IMR-90 (cell line): ENCODE measurements at regions not wholly inside any gene's neighbourhood (a gene's known extent, or its start where the extent isn't known, plus 50 kb on each side); places are given as distances from the start of the nearest gene placed in this dataset.

ENCODE experiments used
- BHLHE40 ChIP-seq: fragments of 150-350 bp; IDR thresholded peaks from 2 replicates; pipeline ENCODE4 v1.6.1; 2016; ENCODE audit warnings: mild to moderate bottlenecking, low read depth, low read length
- CEBPB ChIP-seq: IDR thresholded peaks from 2 replicates; pipeline ENCODE4 v1.6.1; 2012; ENCODE audit warnings: low read depth, low read length, improper control_type of control experiment
- MAFK ChIP-seq: IDR thresholded peaks from 2 replicates; pipeline ENCODE4 v1.6.1; 2012; ENCODE audit warnings: low read depth, low read length, improper control_type of control experiment
- MXI1 ChIP-seq: IDR thresholded peaks from 2 replicates; pipeline ENCODE4 v1.6.1; 2012; ENCODE audit warnings: low read depth, mild to moderate bottlenecking, low read length, moderate library complexity, borderline replicate concordance
- POLR2A ChIP-seq: IDR thresholded peaks from 2 replicates; pipeline ENCODE4 v1.6.1; 2012; ENCODE audit warnings: mild to moderate bottlenecking, low read depth, low read length
- RAD21 ChIP-seq: IDR thresholded peaks from 2 replicates; pipeline ENCODE4 v1.6.1; 2012; ENCODE audit warnings: low read length, improper control_type of control experiment
- RCOR1 ChIP-seq: IDR thresholded peaks from 2 replicates; pipeline ENCODE4 v1.6.1; 2012; ENCODE audit warnings: mild to moderate bottlenecking, low read length, improper control_type of control experiment; ENCODE audit not compliant: insufficient replicate concordance
- RFX5 ChIP-seq: IDR thresholded peaks from 2 replicates; pipeline ENCODE4 v1.8.0; 2012; ENCODE audit warnings: low read depth, mild to moderate bottlenecking, low read length, moderate library complexity
- TF ChIP-seq, protein P1 (sequence below): conservative IDR thresholded peaks from 2 replicates; pipeline ENCODE4 v1.5.1; 2012; ENCODE audit warnings: mild to moderate bottlenecking, low read depth, low read length, improper control_type of control experiment

DNA sequence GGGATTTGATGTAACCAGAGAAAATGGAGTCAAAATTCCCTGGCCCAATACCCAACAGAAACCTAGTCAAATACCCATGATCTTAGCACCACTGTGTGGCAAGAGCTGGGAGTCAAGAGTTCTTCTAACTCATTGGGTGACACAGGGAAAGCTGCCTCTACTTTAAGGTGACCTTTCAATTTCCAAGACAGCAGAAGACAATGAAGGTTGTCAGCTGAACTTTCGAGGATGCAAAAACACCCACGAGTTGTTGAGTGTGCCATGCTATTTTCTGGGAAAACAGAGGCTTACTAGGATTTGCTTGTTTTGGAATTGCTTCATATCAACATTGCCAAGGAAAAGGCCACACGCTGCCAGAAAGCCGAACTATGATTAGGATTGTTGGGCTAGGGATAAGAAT lies 61.6 kb upstream of the CYRIA start:
- TF ChIP-seq, protein P1, sequence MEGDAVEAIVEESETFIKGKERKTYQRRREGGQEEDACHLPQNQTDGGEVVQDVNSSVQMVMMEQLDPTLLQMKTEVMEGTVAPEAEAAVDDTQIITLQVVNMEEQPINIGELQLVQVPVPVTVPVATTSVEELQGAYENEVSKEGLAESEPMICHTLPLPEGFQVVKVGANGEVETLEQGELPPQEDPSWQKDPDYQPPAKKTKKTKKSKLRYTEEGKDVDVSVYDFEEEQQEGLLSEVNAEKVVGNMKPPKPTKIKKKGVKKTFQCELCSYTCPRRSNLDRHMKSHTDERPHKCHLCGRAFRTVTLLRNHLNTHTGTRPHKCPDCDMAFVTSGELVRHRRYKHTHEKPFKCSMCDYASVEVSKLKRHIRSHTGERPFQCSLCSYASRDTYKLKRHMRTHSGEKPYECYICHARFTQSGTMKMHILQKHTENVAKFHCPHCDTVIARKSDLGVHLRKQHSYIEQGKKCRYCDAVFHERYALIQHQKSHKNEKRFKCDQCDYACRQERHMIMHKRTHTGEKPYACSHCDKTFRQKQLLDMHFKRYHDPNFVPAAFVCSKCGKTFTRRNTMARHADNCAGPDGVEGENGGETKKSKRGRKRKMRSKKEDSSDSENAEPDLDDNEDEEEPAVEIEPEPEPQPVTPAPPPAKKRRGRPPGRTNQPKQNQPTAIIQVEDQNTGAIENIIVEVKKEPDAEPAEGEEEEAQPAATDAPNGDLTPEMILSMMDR: peak; percentile 33
- TF ChIP-seq POLR2A (no peak), BHLHE40 (no peak), MXI1 (no peak), MAFK (no peak), RCOR1 (no peak), RFX5 (no peak), CEBPB (no peak), RAD21 (peak; percentile 54)
